ENCODE measurements at regions not wholly inside any gene's neighbourhood (a gene's known extent, or its start where the extent isn't known, plus 50 kb on each side); places are given as distances from the start of the nearest gene placed in this dataset.

DNA sequence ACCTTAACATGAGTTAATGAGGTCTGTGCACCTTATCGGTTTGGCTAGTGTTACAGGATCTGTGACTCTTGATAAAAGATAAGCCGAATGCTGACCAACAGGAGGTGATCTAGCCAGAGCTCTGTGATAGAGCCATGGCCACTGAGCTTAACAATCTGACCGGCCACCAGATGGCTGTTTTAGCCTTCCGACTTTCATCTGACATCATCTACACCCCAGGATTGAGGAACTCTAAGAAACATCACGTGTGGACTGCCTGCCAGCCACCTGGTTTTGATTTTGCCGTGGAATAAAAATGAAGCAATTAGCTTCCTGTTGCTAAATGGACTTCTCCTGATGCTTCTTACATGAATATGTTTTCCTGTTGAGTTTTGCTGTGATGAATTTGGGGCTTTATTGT lies 281.3 kb downstream of the CEMIP2 start:
- TF ChIP-seq, protein P1, sequence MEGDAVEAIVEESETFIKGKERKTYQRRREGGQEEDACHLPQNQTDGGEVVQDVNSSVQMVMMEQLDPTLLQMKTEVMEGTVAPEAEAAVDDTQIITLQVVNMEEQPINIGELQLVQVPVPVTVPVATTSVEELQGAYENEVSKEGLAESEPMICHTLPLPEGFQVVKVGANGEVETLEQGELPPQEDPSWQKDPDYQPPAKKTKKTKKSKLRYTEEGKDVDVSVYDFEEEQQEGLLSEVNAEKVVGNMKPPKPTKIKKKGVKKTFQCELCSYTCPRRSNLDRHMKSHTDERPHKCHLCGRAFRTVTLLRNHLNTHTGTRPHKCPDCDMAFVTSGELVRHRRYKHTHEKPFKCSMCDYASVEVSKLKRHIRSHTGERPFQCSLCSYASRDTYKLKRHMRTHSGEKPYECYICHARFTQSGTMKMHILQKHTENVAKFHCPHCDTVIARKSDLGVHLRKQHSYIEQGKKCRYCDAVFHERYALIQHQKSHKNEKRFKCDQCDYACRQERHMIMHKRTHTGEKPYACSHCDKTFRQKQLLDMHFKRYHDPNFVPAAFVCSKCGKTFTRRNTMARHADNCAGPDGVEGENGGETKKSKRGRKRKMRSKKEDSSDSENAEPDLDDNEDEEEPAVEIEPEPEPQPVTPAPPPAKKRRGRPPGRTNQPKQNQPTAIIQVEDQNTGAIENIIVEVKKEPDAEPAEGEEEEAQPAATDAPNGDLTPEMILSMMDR (IDR thresholded peaks at IDR 0.05 in 8 of 11, conservative IDR thresholded peaks at IDR 0.05 in 3 of 11): no peak
- no peak for TF ChIP-seq POLR2AphosphoS5 (IDR thresholded peaks at IDR 0.05)
